Colonic mucosa (tissue), 4 donors: ENCODE measurements at regions not wholly inside any gene's neighbourhood (a gene's known extent, or its start where the extent isn't known, plus 50 kb on each side); places are given as distances from the start of the nearest gene placed in this dataset.

ENCODE experiments used
- DNase-seq: peaks from one replicate; pipeline ENCODE4 v3.0.0-alpha.2; 2020
- H3K27ac ChIP-seq: fragments of 200-600 bp; one replicate; pipeline ENCODE4 v1.8.0; 2021
- H3K27me3 ChIP-seq: fragments of 200-600 bp; one replicate; pipeline ENCODE4 v1.8.0; 2021
- H3K36me3 ChIP-seq: fragments of 200-600 bp; one replicate; pipeline ENCODE4 v1.8.0; 2021
- H3K4me1 ChIP-seq: fragments of 200-600 bp; one replicate; pipeline ENCODE4 v1.8.0; 2021; ENCODE audit warnings: mild to moderate bottlenecking
- H3K4me3 ChIP-seq: fragments of 200-600 bp; one replicate; pipeline ENCODE4 v1.8.0; 2021
- H3K9ac ChIP-seq, 2 donors: one replicate each; pipeline ENCODE4 v1.7.0; 2013; ENCODE audit warnings: control low read depth in 2 of 2, low read depth in 2 of 2, low read length in 2 of 2
- H3K9me3 ChIP-seq: fragments of 200-600 bp; one replicate; pipeline ENCODE4 v1.8.0; 2021
- CTCF ChIP-seq: fragments of 200-600 bp; IDR thresholded peaks from one replicate; pipeline ENCODE4 v1.8.0; 2022; ENCODE audit warnings: antibody characterized with exemption, mild to moderate bottlenecking
- intact Hi-C: fragments of 100-400 bp; cut with DNase I; formaldehyde crosslinking; loops from one replicate; pipeline ENCODE4 v1.14.1; 2022
- donor health status: healthy.
- donor health status: DM: no; HTN: no; CAD: no.
- donor health status: DM: no; HTN: no; CAD: no.

GRCh38 chr15:87123676-87124382 is 1044.2 kb downstream of the AGBL1 start:
- intact Hi-C loops, result no loop called here
- Histone ChIP-seq H3K4me1 (no peaks in the 10 kb centered on the region), H3K9ac (no peak overlapping the region), H3K9me3 (no peaks in the 10 kb centered on the region), H3K27ac (no peak overlapping the region), H3K36me3 (no peaks in the 10 kb centered on the region), H3K27me3 (no peaks in the 10 kb centered on the region), H3K4me3 (no peak overlapping the region)
- no peak for DNase-seq
- no peak for TF ChIP-seq CTCF

- TF ChIP-seq CTCF, result no peak
- no peaks in the 10 kb centered on the region for H3K36me3 ChIP-seq
- H3K9ac ChIP-seq, result no peak overlapping the region
- no peaks in the 10 kb centered on the region for H3K4me1 ChIP-seq
- H3K27me3 ChIP-seq, result no peaks in the 10 kb centered on the region
- H3K9me3 ChIP-seq, result no peaks in the 10 kb centered on the region
- intact Hi-C loops, result no loop called here
- no peak overlapping the region for H3K4me3 ChIP-seq
- no peak for DNase-seq
- no peak overlapping the region for H3K27ac ChIP-seq
These were observed 1041.7 kb downstream of the AGBL1 start for GRCh38 chr15:87121336-87121735.

GRCh38 chr15:87120555-87120954 is 1040.9 kb downstream of the AGBL1 start:
- no peaks in the 10 kb centered on the region for H3K36me3 ChIP-seq
- TF ChIP-seq CTCF, result no peak
- H3K4me1 ChIP-seq, result no peaks in the 10 kb centered on the region
- no peaks in the 10 kb centered on the region for H3K27me3 ChIP-seq
- H3K27ac ChIP-seq, result no peak overlapping the region
- no peaks in the 10 kb centered on the region for H3K9me3 ChIP-seq
- DNase-seq, result no peak
- no peak overlapping the region for H3K4me3 ChIP-seq
- intact Hi-C loops, result no loop called here
- H3K9ac ChIP-seq, result no peak overlapping the region

GRCh38 chr15:87118846-87119245 is 1039.2 kb downstream of the AGBL1 start:
- no peaks in the 10 kb centered on the region for H3K36me3 ChIP-seq
- H3K4me1 ChIP-seq, result no peaks in the 10 kb centered on the region
- H3K9me3 ChIP-seq, result no peaks in the 10 kb centered on the region
- intact Hi-C loops, result loop anchor here (10.0 kb wide), 1 partner anchor 64 kb away; no protein-coding TSS in a partner anchor
- no peaks in the 10 kb centered on the region for H3K27me3 ChIP-seq
- TF ChIP-seq CTCF, result no peak
- no peak for DNase-seq
- H3K4me3 ChIP-seq, result no peak overlapping the region
- H3K9ac ChIP-seq, result no peak overlapping the region
- H3K27ac ChIP-seq, result no peak overlapping the region

GRCh38 chr15:87118435-87118834 is 1038.8 kb downstream of the AGBL1 start:
- no peak overlapping the region for H3K27ac ChIP-seq
- H3K4me1 ChIP-seq, result no peaks in the 10 kb centered on the region
- H3K9me3 ChIP-seq, result no peaks in the 10 kb centered on the region
- H3K9ac ChIP-seq, result no peak overlapping the region
- TF ChIP-seq CTCF, result no peak
- no peak for DNase-seq
- intact Hi-C loops, result loop anchor here (10.0 kb wide), 1 partner anchor 64 kb away; no protein-coding TSS in a partner anchor
- H3K27me3 ChIP-seq, result no peaks in the 10 kb centered on the region
- H3K36me3 ChIP-seq, result no peaks in the 10 kb centered on the region
- no peak overlapping the region for H3K4me3 ChIP-seq
